ENCODE measurements at regions not wholly inside any gene's neighbourhood (a gene's known extent, or its start where the extent isn't known, plus 50 kb on each side); places are given as distances from the start of the nearest gene placed in this dataset.

DNA sequence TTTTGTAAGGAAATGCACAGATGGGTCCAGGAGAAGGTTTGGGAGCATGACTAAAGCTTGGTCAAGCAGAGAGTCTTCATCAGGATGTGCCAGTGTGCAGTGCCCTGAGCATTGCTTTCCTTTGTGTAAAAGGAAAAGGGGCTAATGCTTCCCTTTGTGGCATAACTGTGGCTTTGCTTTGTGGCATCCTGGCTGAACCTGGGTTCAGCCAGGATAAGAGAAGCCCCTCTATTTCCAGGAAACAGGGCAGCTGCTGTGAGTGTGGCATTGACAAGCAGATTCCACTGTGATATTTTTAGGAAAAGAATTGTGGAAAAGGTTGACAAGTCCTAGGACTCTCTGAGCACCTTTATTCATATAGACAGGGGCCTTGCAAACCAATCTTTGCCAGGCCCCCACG, 193.4 kb upstream of the CXCL12 start:
- TF ChIP-seq, protein P1, sequence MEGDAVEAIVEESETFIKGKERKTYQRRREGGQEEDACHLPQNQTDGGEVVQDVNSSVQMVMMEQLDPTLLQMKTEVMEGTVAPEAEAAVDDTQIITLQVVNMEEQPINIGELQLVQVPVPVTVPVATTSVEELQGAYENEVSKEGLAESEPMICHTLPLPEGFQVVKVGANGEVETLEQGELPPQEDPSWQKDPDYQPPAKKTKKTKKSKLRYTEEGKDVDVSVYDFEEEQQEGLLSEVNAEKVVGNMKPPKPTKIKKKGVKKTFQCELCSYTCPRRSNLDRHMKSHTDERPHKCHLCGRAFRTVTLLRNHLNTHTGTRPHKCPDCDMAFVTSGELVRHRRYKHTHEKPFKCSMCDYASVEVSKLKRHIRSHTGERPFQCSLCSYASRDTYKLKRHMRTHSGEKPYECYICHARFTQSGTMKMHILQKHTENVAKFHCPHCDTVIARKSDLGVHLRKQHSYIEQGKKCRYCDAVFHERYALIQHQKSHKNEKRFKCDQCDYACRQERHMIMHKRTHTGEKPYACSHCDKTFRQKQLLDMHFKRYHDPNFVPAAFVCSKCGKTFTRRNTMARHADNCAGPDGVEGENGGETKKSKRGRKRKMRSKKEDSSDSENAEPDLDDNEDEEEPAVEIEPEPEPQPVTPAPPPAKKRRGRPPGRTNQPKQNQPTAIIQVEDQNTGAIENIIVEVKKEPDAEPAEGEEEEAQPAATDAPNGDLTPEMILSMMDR (conservative IDR thresholded peaks at IDR 0.05) = no peak
- no peak for TF ChIP-seq EZH2 (IDR thresholded peaks at IDR 0.05; ENCODE audit: low read depth)

Data from PC-9 (cell line).